ENCODE measurements at regions not wholly inside any gene's neighbourhood (a gene's known extent, or its start where the extent isn't known, plus 50 kb on each side); places are given as distances from the start of the nearest gene placed in this dataset.

DNA sequence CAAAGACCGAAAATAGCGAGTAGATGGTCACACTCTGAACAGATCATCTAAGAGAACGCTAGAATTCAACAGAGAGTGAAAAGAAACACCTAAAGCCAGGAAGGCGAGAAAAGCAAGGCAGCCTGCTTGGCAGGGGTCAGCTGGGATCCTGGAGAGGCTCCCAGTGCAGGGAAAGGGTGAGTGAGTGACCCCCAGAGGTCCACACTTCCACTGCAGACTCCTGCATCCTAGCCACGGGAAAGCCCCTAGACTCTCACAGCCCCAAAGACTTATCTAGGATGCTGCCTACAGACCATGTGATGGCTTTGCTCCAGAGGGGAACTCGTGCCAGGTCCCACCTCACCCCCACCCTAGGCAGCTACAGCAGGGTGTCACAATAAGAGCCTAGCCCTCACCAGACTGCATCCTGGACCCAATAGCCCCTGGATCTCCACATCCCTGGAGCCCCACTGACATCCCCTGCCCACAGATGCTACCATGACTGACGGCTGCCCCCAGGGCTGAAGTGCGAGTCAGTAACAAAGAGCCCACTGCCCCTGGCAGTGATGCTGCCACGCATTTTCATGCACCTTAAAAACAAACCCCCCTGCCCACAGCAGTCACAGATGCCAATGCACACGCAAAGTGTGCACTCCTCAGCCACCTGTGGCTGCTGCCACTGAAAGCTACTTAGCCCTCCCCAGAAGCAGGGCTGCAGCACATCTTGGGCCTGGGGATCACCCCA, 62.2 kb downstream of the PSMG1 start:
- Histone ChIP-seq H3K4ac (ENCODE audit: low read depth, low read length) (no peak overlapping the region), H2BK5ac (ENCODE audit: insufficient read length, low read length) (no peak overlapping the region), H4K91ac (ENCODE audit: insufficient read length, low read depth, low read length) (no peak overlapping the region), H2BK15ac (ENCODE audit: low read depth, low read length) (no peak overlapping the region), H3K23ac (ENCODE audit: insufficient read length, low read depth, low read length) (no peak overlapping the region), H4K8ac (replicated peaks; ENCODE audit: insufficient read length, low read depth, low read length) (no peak overlapping the region), H2AFZ (ENCODE audit: low read length) (no peak overlapping the region), H4K5ac (ENCODE audit: insufficient read length, low read depth, low read length) (no peak overlapping the region), H2AK5ac (ENCODE audit: insufficient read length, low read length) (no peak overlapping the region), H3T11ph (ENCODE audit: low read length) (no peak overlapping the region), H3K79me2 (ENCODE audit: insufficient read depth, low read length) (no peaks in the 10 kb centered on the region), H3K56ac (ENCODE audit: insufficient read length, low read depth, low read length) (no peak overlapping the region), H3K4me2 (ENCODE audit: insufficient read depth, insufficient read length, low read length) (no peak overlapping the region), H4K20me1 (ENCODE audit: control insufficient read depth, insufficient read depth, insufficient read length) (peaks cover 4% of the 10 kb centered on the region), H3K18ac (ENCODE audit: insufficient read length, low read depth, low read length) (no peak overlapping the region), H3K27me3 (ENCODE audit: insufficient read depth, low read length) (no peaks in the 10 kb centered on the region), H2BK120ac (ENCODE audit: low read depth, low read length, poor library complexity, severe bottlenecking) (no peak overlapping the region), H3K14ac (ENCODE audit: insufficient read depth, low read length) (peak overlapping the region; percentile 34), H3K9me3 (ENCODE audit: control insufficient read depth, low read depth, low read length) (no peaks in the 10 kb centered on the region), H3K79me1 (ENCODE audit: insufficient read depth, low read depth, low read length, poor library complexity, severe bottlenecking) (no peaks in the 10 kb centered on the region), H3K9ac (ENCODE audit: extremely low read depth, insufficient read length, low read length) (no peak overlapping the region), H3K23me2 (ENCODE audit: insufficient read length, low read depth, low read length, poor library complexity, severe bottlenecking) (no peaks in the 10 kb centered on the region), H2BK12ac (ENCODE audit: insufficient read length, low read depth, low read length) (no peak overlapping the region), H3K4me1 (ENCODE audit: insufficient read depth, low read length) (peaks cover 3% of the 10 kb centered on the region; the same call in 1 of the 2 replicates), H3K27ac (ENCODE audit: insufficient read length, low read depth, low read length) (no peak overlapping the region), H2BK20ac (ENCODE audit: low read depth, low read length, poor library complexity, severe bottlenecking) (no peak overlapping the region)
- Mint-ChIP-seq H3K27me3 (ENCODE audit: low read depth) (no peaks in the 10 kb centered on the region; the same call in none of the 2 replicates), H3K36me3 (ENCODE audit: insufficient read depth in 1 of 3, low read depth in 3 of 3) (no peaks in the 10 kb centered on the region; a peak in 2 of 7 replicates), H3K9me3 (peaks cover 0 to 2% of the 10 kb centered on the region in 2 experiments; a peak in 3 of 5 replicates), H3K27ac (peak overlapping the region in 1 of 3 experiments; percentile 70; a peak in 1 of 7 replicates), H3K4me3 (no peak overlapping the region), H3K4me1 (peaks cover 7 to 8% of the 10 kb centered on the region in 2 experiments)
- no peak for DNase-seq
- TF ChIP-seq, protein P1, sequence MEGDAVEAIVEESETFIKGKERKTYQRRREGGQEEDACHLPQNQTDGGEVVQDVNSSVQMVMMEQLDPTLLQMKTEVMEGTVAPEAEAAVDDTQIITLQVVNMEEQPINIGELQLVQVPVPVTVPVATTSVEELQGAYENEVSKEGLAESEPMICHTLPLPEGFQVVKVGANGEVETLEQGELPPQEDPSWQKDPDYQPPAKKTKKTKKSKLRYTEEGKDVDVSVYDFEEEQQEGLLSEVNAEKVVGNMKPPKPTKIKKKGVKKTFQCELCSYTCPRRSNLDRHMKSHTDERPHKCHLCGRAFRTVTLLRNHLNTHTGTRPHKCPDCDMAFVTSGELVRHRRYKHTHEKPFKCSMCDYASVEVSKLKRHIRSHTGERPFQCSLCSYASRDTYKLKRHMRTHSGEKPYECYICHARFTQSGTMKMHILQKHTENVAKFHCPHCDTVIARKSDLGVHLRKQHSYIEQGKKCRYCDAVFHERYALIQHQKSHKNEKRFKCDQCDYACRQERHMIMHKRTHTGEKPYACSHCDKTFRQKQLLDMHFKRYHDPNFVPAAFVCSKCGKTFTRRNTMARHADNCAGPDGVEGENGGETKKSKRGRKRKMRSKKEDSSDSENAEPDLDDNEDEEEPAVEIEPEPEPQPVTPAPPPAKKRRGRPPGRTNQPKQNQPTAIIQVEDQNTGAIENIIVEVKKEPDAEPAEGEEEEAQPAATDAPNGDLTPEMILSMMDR (conservative IDR thresholded peaks at IDR 0.05), result peak; percentile 44; the same call in 2 of the 3 replicates
- WGBS (ENCODE audit: extremely low coverage, insufficient read length, low lambda C conversion rate), result no CpG with 5 or more reads among the region's 10 CpGs
